ENCODE measurements at regions not wholly inside any gene's neighbourhood (a gene's known extent, or its start where the extent isn't known, plus 50 kb on each side); places are given as distances from the start of the nearest gene placed in this dataset.
"Not testable (repeated sequence)": the region's sequence is repeated elsewhere in the genome, so short reads cannot be mapped to it uniquely, and the experiment has no call there.

GRCh38 chr4:189659287-189659686 lies 281.4 kb upstream of the FRG1 start:
- Histone ChIP-seq H3K27ac (no peak overlapping the region), H3K4me3 (no peak overlapping the region), H3K27me3 (no peaks in the 10 kb centered on the region), H3K4me1 (no peaks in the 10 kb centered on the region), H3K9me3 (no peaks in the 10 kb centered on the region), H3K36me3 (no peaks in the 10 kb centered on the region)
- intact Hi-C loops (cut with DNase I): no loop called here
- no peak for DNase-seq (ENCODE audit: extremely low spot score in 2 of 2)
- TF ChIP-seq POLR2A (IDR thresholded peaks at IDR 0.05) (no peak), CTCF (IDR thresholded peaks at IDR 0.05) (no peak), POLR2AphosphoS5 (IDR thresholded peaks at IDR 0.05; ENCODE audit: insufficient read depth in 1 of 2, low read depth in 1 of 2) (no peak)

GRCh38 chr4:189660722-189661360 lies 279.8 kb upstream of the FRG1 start:
- no peak for DNase-seq (ENCODE audit: extremely low spot score in 2 of 2)
- Histone ChIP-seq H3K36me3 (no peaks in the 10 kb centered on the region), H3K27ac (no peak overlapping the region), H3K4me1 (no peaks in the 10 kb centered on the region), H3K27me3 (no peaks in the 10 kb centered on the region), H3K9me3 (no peaks in the 10 kb centered on the region), H3K4me3 (no peak overlapping the region)
- intact Hi-C loops (cut with DNase I): no loop called here
- TF ChIP-seq POLR2A (IDR thresholded peaks at IDR 0.05): no peak

GRCh38 chr4:189664693-189665250 lies 275.9 kb upstream of the FRG1 start:
- no peak for DNase-seq (ENCODE audit: extremely low spot score in 2 of 2)
- intact Hi-C loops (cut with DNase I): no loop called here
- Histone ChIP-seq H3K27me3 (no peaks in the 10 kb centered on the region), H3K4me3 (no peak overlapping the region), H3K4me1 (no peaks in the 10 kb centered on the region), H3K9me3 (no peaks in the 10 kb centered on the region), H3K36me3 (no peaks in the 10 kb centered on the region), H3K27ac (no peak overlapping the region)
- TF ChIP-seq POLR2AphosphoS5 (IDR thresholded peaks at IDR 0.05; ENCODE audit: insufficient read depth in 1 of 2, low read depth in 1 of 2) (no peak), POLR2A (IDR thresholded peaks at IDR 0.05) (no peak), CTCF (IDR thresholded peaks at IDR 0.05) (no peak)

- DNase-seq (ENCODE audit: extremely low spot score in 2 of 2); H3K27ac ChIP-seq; H3K9me3 ChIP-seq; H3K4me1 ChIP-seq; H3K4me3 ChIP-seq; intact Hi-C loops (cut with DNase I); H3K27me3 ChIP-seq; H3K36me3 ChIP-seq: not testable (repeated sequence)
These were observed 274.9 kb upstream of the FRG1 start for GRCh38 chr4:189665712-189666305.

- H3K27me3 ChIP-seq; H3K9me3 ChIP-seq; intact Hi-C loops (cut with DNase I); DNase-seq (ENCODE audit: extremely low spot score in 2 of 2); H3K4me1 ChIP-seq; H3K4me3 ChIP-seq; H3K36me3 ChIP-seq; H3K27ac ChIP-seq: not testable (repeated sequence)
These were observed 273.3 kb upstream of the FRG1 start for GRCh38 chr4:189667386-189667785.

GRCh38 chr4:189697675-189698245 lies 242.9 kb upstream of the FRG1 start:
- DNase-seq (ENCODE audit: extremely low spot score in 2 of 2); H3K27me3 ChIP-seq; H3K9me3 ChIP-seq; H3K36me3 ChIP-seq; intact Hi-C loops (cut with DNase I); H3K27ac ChIP-seq; H3K4me3 ChIP-seq; H3K4me1 ChIP-seq: not testable (repeated sequence)

- intact Hi-C loops (cut with DNase I); H3K9me3 ChIP-seq; H3K36me3 ChIP-seq; H3K27ac ChIP-seq; DNase-seq (ENCODE audit: extremely low spot score in 2 of 2); H3K4me3 ChIP-seq; H3K27me3 ChIP-seq; H3K4me1 ChIP-seq: not testable (repeated sequence)
These were observed 237.7 kb upstream of the FRG1 start for GRCh38 chr4:189703000-189703399.

- H3K9me3 ChIP-seq; H3K27me3 ChIP-seq; H3K36me3 ChIP-seq; intact Hi-C loops (cut with DNase I); H3K4me3 ChIP-seq; DNase-seq (ENCODE audit: extremely low spot score in 2 of 2); H3K4me1 ChIP-seq; H3K27ac ChIP-seq: not testable (repeated sequence)
These were observed 233.9 kb upstream of the FRG1 start for GRCh38 chr4:189706821-189707220.

GRCh38 chr4:189707227-189707626 lies 233.4 kb upstream of the FRG1 start:
- H3K36me3 ChIP-seq; H3K9me3 ChIP-seq; H3K4me1 ChIP-seq; H3K27ac ChIP-seq; intact Hi-C loops (cut with DNase I); H3K27me3 ChIP-seq; H3K4me3 ChIP-seq; DNase-seq (ENCODE audit: extremely low spot score in 2 of 2): not testable (repeated sequence)

GRCh38 chr4:189711956-189712355 lies 228.7 kb upstream of the FRG1 start:
- H3K36me3 ChIP-seq; H3K27me3 ChIP-seq; intact Hi-C loops (cut with DNase I); H3K4me1 ChIP-seq; H3K27ac ChIP-seq; H3K9me3 ChIP-seq; H3K4me3 ChIP-seq; DNase-seq (ENCODE audit: extremely low spot score in 2 of 2): not testable (repeated sequence)
